Gastrocnemius medialis (tissue), 4 donors: ENCODE measurements at regions not wholly inside any gene's neighbourhood (a gene's known extent, or its start where the extent isn't known, plus 50 kb on each side); places are given as distances from the start of the nearest gene placed in this dataset.

Experiments used
- CTCF ChIP-seq, 5 experiments: fragments of 450-650 bp in 3 of 5; fragments of 200-600 bp in 2 of 5; sonication (generic) in 2 of 5; IDR thresholded peaks in 4 of 5; conservative IDR thresholded peaks in 1 of 5; 1 replicate in 4 of 5; 2 replicates in 1 of 5; pipeline ENCODE4 v1.5.1; 2016 to 2019; ENCODE audit warnings: antibody characterized with exemption in 5 of 5, mild to moderate bottlenecking in 3 of 5, moderate library complexity in 3 of 5
- POLR2A ChIP-seq, 2 donors: fragments of 450-650 bp; IDR thresholded peaks; one replicate each; pipeline ENCODE4 v1.6.1; 2017; ENCODE audit warnings: antibody characterized with exemption in 2 of 2, mild to moderate bottlenecking in 2 of 2, moderate library complexity in 2 of 2

- TF ChIP-seq CTCF (IDR thresholded peaks at IDR 0.05 in 4 of 5, conservative IDR thresholded peaks at IDR 0.05 in 1 of 5), result no peak
- no peak for TF ChIP-seq POLR2A (IDR thresholded peaks at IDR 0.05)
Measured at GRCh38 chr3:8218353-8218940, 283.2 kb upstream of the LMCD1 start.
